ENCODE measurements at regions not wholly inside any gene's neighbourhood (a gene's known extent, or its start where the extent isn't known, plus 50 kb on each side); places are given as distances from the start of the nearest gene placed in this dataset.

DNA sequence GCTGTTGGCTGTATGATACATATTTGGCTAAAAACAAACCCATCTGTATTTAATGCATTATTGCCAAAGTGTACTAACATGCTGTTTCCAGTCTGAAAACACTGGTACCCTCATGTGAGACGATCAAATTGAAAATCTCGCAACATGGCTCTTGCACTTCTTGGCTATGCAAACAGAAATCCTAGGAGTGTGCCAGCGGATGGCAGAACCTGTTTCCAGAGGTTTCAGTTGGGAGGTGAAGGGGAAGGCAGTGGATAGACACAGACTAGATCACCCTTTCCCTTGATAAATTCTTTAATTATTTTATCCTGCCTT, 350.3 kb downstream of the TUSC7 start:
- Histone ChIP-seq H3K79me2 (ENCODE audit: low read length) (no peaks in the 10 kb centered on the region), H3F3A (ENCODE audit: low read length, unreplicated experiment) (no peaks in the 10 kb centered on the region), H3K4me1 (ENCODE audit: insufficient read depth, low read length) (no peaks in the 10 kb centered on the region), H3K4me2 (ENCODE audit: low read length) (no peak overlapping the region), H3K9me3 (ENCODE audit: low read length) (no peaks in the 10 kb centered on the region), H3K9me2 (replicated peaks; ENCODE audit: low read length) (no peaks in the 10 kb centered on the region), H4K20me1 (ENCODE audit: low read length) (no peaks in the 10 kb centered on the region), H3K9ac (ENCODE audit: low read length) (no peak overlapping the region), H3K27ac (ENCODE audit: low read length) (no peak overlapping the region), H2AFZ (ENCODE audit: low read length) (no peak overlapping the region), H3K4me3 (ENCODE audit: low read length) (no peak overlapping the region), H3K27me3 (ENCODE audit: low read length) (no peaks in the 10 kb centered on the region), H3K36me3 (ENCODE audit: low read depth, low read length) (no peaks in the 10 kb centered on the region)
- no peak for DNase-seq
- no TSS peak for BruUV-seq (replicated peaks)
- ChIA-PET CTCF (no interaction called here), POLR2A (ENCODE audit: unreplicated experiment) (no interaction called here)
- no peak for TF ChIP-seq EZH2 (IDR thresholded peaks at IDR 0.05; ENCODE audit: low read length, unreplicated experiment)
- TF ChIP-seq CTCF (conservative IDR thresholded peaks at IDR 0.05; ENCODE audit: low read depth, low read length), result no peak
- TF ChIP-seq EZH2phosphoT487 (IDR thresholded peaks at IDR 0.05; ENCODE audit: borderline replicate concordance, low read length), result no peak
- no peak for ATAC-seq
- intact Hi-C loops (cut with micrococcal nuclease), result no loop called here

- no peak for ATAC-seq
Measured at GRCh38 chr3:117063930-117064329, 354.4 kb downstream of the TUSC7 start.

DNA sequence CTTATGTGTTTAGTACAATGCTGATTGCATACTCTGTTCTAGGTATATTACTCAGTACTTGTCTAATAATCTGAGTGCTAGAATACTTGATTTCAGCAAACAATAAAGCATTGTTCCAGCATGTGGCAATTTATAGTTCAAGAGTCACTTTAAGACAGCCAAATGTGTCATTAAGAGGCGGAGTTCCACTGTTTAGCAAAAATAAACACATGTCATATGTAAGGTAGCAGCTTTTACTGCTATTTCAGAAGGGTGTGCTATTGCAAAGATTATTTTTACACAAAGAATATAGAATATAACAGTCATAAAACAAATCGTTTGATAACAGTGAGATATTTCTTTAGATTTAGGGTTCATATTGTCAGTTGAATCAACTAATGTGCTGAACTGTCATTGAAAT, 358.7 kb downstream of the TUSC7 start:
- POLR2A ChIA-PET (ENCODE audit: unreplicated experiment), result no interaction called here
- no peak overlapping the region for H2AFZ ChIP-seq (ENCODE audit: low read length)
- H3K9me2 ChIP-seq (replicated peaks; ENCODE audit: low read length), result no peaks in the 10 kb centered on the region
- H3K4me2 ChIP-seq (ENCODE audit: low read length), result no peak overlapping the region
- H3K4me1 ChIP-seq (ENCODE audit: insufficient read depth, low read length), result no peaks in the 10 kb centered on the region
- H3K9ac ChIP-seq (ENCODE audit: low read length), result no peak overlapping the region
- no peak overlapping the region for H3K27ac ChIP-seq (ENCODE audit: low read length)
- CTCF ChIA-PET, result no interaction called here
- no peaks in the 10 kb centered on the region for H3K27me3 ChIP-seq (ENCODE audit: low read length)
- TF ChIP-seq CTCF (conservative IDR thresholded peaks at IDR 0.05; ENCODE audit: low read depth, low read length), result no peak
- no peaks in the 10 kb centered on the region for H3K36me3 ChIP-seq (ENCODE audit: low read depth, low read length)
- H3K79me2 ChIP-seq (ENCODE audit: low read length), result no peaks in the 10 kb centered on the region
- no peak overlapping the region for H3K4me3 ChIP-seq (ENCODE audit: low read length)
- H3K9me3 ChIP-seq (ENCODE audit: low read length), result no peaks in the 10 kb centered on the region
- H3F3A ChIP-seq (ENCODE audit: low read length, unreplicated experiment), result no peaks in the 10 kb centered on the region
- ATAC-seq (no peak), DNase-seq (no peak)
- H4K20me1 ChIP-seq (ENCODE audit: low read length), result no peaks in the 10 kb centered on the region
- intact Hi-C loops (cut with micrococcal nuclease), result no loop called here
- no TSS peak for BruUV-seq (replicated peaks)

More at GRCh38 chr3:117063930-117064329, 354.4 kb downstream of the TUSC7 start:
- H3K36me3 ChIP-seq (ENCODE audit: low read depth, low read length), result no peaks in the 10 kb centered on the region
- BruUV-seq (replicated peaks), result no TSS peak
- H3F3A ChIP-seq (ENCODE audit: low read length, unreplicated experiment), result no peaks in the 10 kb centered on the region
- H3K4me2 ChIP-seq (ENCODE audit: low read length), result no peak overlapping the region
- no peaks in the 10 kb centered on the region for H3K79me2 ChIP-seq (ENCODE audit: low read length)
- H3K9me2 ChIP-seq (replicated peaks; ENCODE audit: low read length), result no peaks in the 10 kb centered on the region
- POLR2A ChIA-PET (ENCODE audit: unreplicated experiment), result no interaction called here
- intact Hi-C loops (cut with micrococcal nuclease), result no loop called here
- H3K4me1 ChIP-seq (ENCODE audit: insufficient read depth, low read length), result no peaks in the 10 kb centered on the region
- no peak overlapping the region for H3K4me3 ChIP-seq (ENCODE audit: low read length)
- no peaks in the 10 kb centered on the region for H3K9me3 ChIP-seq (ENCODE audit: low read length)
- no peak for TF ChIP-seq CTCF (conservative IDR thresholded peaks at IDR 0.05; ENCODE audit: low read depth, low read length)
- TF ChIP-seq EZH2 (IDR thresholded peaks at IDR 0.05; ENCODE audit: low read length, unreplicated experiment), result no peak
- TF ChIP-seq EZH2phosphoT487 (IDR thresholded peaks at IDR 0.05; ENCODE audit: borderline replicate concordance, low read length), result no peak
- no peak for DNase-seq
- CTCF ChIA-PET, result no interaction called here
- H4K20me1 ChIP-seq (ENCODE audit: low read length), result no peaks in the 10 kb centered on the region
- H3K27me3 ChIP-seq (ENCODE audit: low read length), result no peaks in the 10 kb centered on the region
- H3K9ac ChIP-seq (ENCODE audit: low read length), result no peak overlapping the region
- H3K27ac ChIP-seq (ENCODE audit: low read length), result no peak overlapping the region
- no peak overlapping the region for H2AFZ ChIP-seq (ENCODE audit: low read length)

Measured in PC-3 (cell line).